CD4-positive, alpha-beta T cell (primary cell): ENCODE measurements at regions not wholly inside any gene's neighbourhood (a gene's known extent, or its start where the extent isn't known, plus 50 kb on each side); places are given as distances from the start of the nearest gene placed in this dataset.

Experiments
- ATAC-seq: fragments of 200-7000 bp; cut with Tn5 transposase; one replicate; pipeline ENCODE4 v1.10.0; 2022; ENCODE audit warnings: mild to moderate bottlenecking; ENCODE audit not compliant: poor library complexity
- CTCF ChIA-PET: fragments of 350-600 bp; sonication (Branson Sonifier 250); formaldehyde crosslinking; loops from one replicate; lab custom pipeline; 2021; ENCODE audit warnings: antibody characterized with exemption, inconsistent platforms; lab: Charles Lee
- POLR2A ChIA-PET: fragments of 350-600 bp; sonication (Branson Sonifier 250); formaldehyde crosslinking; loops from one replicate; lab custom pipeline; 2021; ENCODE audit warnings: antibody characterized with exemption, inconsistent platforms; lab: Charles Lee
- DNase-seq, 14 experiments: peaks; one replicate each; pipeline ENCODE4 v3.0.0-alpha.2; 2013 to 2020; ENCODE audit warnings: mixed read lengths in 2 of 14
- H3K27ac ChIP-seq, 2 donors: one replicate each; pipeline versions ENCODE4 v1.5.1 to v1.7.0; 2013; ENCODE audit warnings: low read length in 2 of 2, low read depth in 1 of 2, mild to moderate bottlenecking in 1 of 2
- H3K27me3 ChIP-seq, 2 experiments: 1 replicate in 1 of 2; 2 replicates in 1 of 2; pipeline versions ENCODE4 v1.6.1 to v1.7.0; 2013; ENCODE audit warnings: low read length in 2 of 2, control low read depth in 1 of 2, mild to moderate bottlenecking in 1 of 2, moderate library complexity in 1 of 2; ENCODE audit not compliant: insufficient read depth in 2 of 2, control insufficient read depth in 1 of 2
- H3K36me3 ChIP-seq: one replicate; pipeline ENCODE4 v1.6.1; 2013; ENCODE audit warnings: low read length, control low read depth; ENCODE audit not compliant: insufficient read depth
- H3K4me1 ChIP-seq: one replicate; pipeline ENCODE4 v1.6.1; 2013; ENCODE audit warnings: low read length, control low read depth; ENCODE audit not compliant: insufficient read depth
- H3K4me3 ChIP-seq: one replicate; pipeline ENCODE4 v1.5.1; 2013; ENCODE audit warnings: mild to moderate bottlenecking, low read length, moderate library complexity
- H3K9me3 ChIP-seq, 2 experiments: 1 replicate in 1 of 2; 2 replicates in 1 of 2; pipeline versions ENCODE4 v1.6.1 to v1.7.0; 2013; ENCODE audit warnings: low read length in 2 of 2, mild to moderate bottlenecking in 2 of 2, control low read depth in 1 of 2, moderate library complexity in 1 of 2; ENCODE audit not compliant: control insufficient read depth in 1 of 2, insufficient read depth in 1 of 2
- H3K27ac Mint-ChIP-seq: one replicate; pipeline ENCODE4 v1.8.0; 2020; ENCODE audit warnings: mixed read lengths
- H3K27me3 Mint-ChIP-seq: one replicate; pipeline ENCODE4 v1.8.0; 2021; ENCODE audit warnings: mixed read lengths
- H3K36me3 Mint-ChIP-seq: one replicate; pipeline ENCODE4 v1.8.0; 2021; ENCODE audit warnings: low read depth, mixed read lengths
- H3K4me1 Mint-ChIP-seq: one replicate; pipeline ENCODE4 v1.8.0; 2021; ENCODE audit warnings: low read depth, mixed read lengths
- H3K4me3 Mint-ChIP-seq: one replicate; pipeline ENCODE4 v1.8.0; 2020; ENCODE audit warnings: mild to moderate bottlenecking, mixed read lengths
- H3K9me3 Mint-ChIP-seq: one replicate; pipeline ENCODE4 v1.8.0; 2020; ENCODE audit warnings: mixed read lengths
- intact Hi-C, 2 experiments: fragments of 100-400 bp; cut with DNase I in 1 of 2; cut with micrococcal nuclease in 1 of 2; formaldehyde crosslinking; loops; one replicate each; pipeline versions ENCODE4 v1.15.1 to v1.9.0; 2023 to 2025; cut with DNase I, micrococcal nuclease
- TF ChIP-seq, protein P1 (sequence below): fragments of 200-600 bp; IDR thresholded peaks from one replicate; pipeline ENCODE4 v1.8.0; 2022; ENCODE audit warnings: antibody characterized with exemption, mild to moderate bottlenecking

DNA sequence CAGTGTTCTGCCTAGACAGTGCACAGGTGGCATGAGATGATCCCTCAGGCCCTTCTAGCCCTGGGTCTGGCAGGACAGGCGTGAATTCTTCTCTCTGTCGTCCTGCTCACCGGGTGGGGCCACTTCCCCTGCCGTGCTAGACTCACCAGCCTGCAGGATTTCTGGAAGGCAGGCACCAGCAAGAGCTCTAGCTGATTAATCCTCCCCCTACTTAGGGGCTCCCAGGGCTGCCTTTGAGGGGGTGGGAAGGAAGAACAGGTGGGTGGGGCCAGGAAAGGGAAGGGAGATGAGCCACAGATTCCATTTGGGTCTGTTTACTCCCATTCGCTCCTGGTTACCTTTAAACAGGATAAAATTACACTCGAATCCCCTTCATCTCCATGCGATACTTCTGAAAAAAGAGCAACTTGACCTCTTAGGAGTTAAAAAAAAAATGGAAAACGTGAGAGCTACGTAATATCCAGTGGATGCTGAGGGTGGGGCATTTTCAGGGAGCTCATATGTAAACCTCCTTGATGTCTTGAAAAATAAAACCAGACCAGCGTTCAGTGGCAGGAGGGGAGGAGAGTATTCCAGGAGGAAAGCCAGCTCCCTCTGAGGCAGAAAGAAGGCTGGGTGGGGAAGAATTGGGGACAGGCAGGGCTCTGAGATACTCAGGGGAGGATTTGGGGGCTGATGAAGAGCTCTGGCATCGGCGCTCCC, 665.5 kb downstream of the PTPRU start:
- Histone ChIP-seq H3K27ac (no peak overlapping the region), H3K9me3 (no peaks in the 10 kb centered on the region), H3K27me3 (peaks cover 2 to 5% of the 10 kb centered on the region in 2 experiments), H3K4me3 (no peak overlapping the region), H3K36me3 (no peaks in the 10 kb centered on the region), H3K4me1 (no peaks in the 10 kb centered on the region)
- DNase-seq, result no peak
- Mint-ChIP-seq H3K36me3 (no peaks in the 10 kb centered on the region), H3K27ac (no peak overlapping the region), H3K27me3 (peaks cover 25% of the 10 kb centered on the region), H3K4me1 (no peaks in the 10 kb centered on the region), H3K4me3 (no peak overlapping the region), H3K9me3 (no peaks in the 10 kb centered on the region)
- POLR2A ChIA-PET, result interaction anchor here (0.6 kb wide), 1 partner anchor 319 kb away, joined by 3 read pairs; no protein-coding TSS in a partner anchor
- ATAC-seq, result no peak
- CTCF ChIA-PET, result no interaction called here
- intact Hi-C loops, result no loop called here
- TF ChIP-seq, protein P1, sequence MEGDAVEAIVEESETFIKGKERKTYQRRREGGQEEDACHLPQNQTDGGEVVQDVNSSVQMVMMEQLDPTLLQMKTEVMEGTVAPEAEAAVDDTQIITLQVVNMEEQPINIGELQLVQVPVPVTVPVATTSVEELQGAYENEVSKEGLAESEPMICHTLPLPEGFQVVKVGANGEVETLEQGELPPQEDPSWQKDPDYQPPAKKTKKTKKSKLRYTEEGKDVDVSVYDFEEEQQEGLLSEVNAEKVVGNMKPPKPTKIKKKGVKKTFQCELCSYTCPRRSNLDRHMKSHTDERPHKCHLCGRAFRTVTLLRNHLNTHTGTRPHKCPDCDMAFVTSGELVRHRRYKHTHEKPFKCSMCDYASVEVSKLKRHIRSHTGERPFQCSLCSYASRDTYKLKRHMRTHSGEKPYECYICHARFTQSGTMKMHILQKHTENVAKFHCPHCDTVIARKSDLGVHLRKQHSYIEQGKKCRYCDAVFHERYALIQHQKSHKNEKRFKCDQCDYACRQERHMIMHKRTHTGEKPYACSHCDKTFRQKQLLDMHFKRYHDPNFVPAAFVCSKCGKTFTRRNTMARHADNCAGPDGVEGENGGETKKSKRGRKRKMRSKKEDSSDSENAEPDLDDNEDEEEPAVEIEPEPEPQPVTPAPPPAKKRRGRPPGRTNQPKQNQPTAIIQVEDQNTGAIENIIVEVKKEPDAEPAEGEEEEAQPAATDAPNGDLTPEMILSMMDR, result no peak

DNA sequence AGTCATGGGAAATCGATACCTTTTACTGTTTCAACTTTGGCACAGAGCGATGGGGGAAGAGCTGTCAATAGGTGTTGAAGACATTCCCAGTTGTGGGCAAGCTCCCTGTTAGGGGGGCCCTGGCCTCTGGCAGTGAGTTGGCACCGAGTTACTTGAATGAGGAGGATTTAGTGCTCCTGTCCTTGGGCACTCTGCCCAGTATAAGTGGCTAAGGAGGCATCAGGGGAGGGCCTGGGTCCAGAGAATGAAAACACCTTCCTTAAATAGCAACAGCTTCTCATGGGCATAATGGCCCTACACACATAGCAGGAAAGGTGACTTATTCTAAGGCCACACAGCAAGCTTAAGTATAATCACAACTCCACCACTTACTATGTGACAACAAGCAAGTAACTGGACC, 664.4 kb downstream of the PTPRU start:
- H3K4me3 Mint-ChIP-seq, result no peak overlapping the region
- Histone ChIP-seq H3K27ac (no peak overlapping the region), H3K27me3 (peaks cover 3 to 11% of the 10 kb centered on the region in 2 experiments), H3K4me3 (no peak overlapping the region), H3K4me1 (no peaks in the 10 kb centered on the region), H3K36me3 (no peaks in the 10 kb centered on the region), H3K9me3 (no peaks in the 10 kb centered on the region)
- intact Hi-C loops, result no loop called here
- CTCF ChIA-PET, result no interaction called here
- TF ChIP-seq, protein P1, result no peak
- no peak for ATAC-seq
- no peaks in the 10 kb centered on the region for H3K9me3 Mint-ChIP-seq
- DNase-seq, result no peak
- H3K36me3 Mint-ChIP-seq, result no peaks in the 10 kb centered on the region
- no peaks in the 10 kb centered on the region for H3K4me1 Mint-ChIP-seq
- POLR2A ChIA-PET, result no interaction called here
- peaks cover 35% of the 10 kb centered on the region for H3K27me3 Mint-ChIP-seq
- H3K27ac Mint-ChIP-seq, result no peak overlapping the region

DNA sequence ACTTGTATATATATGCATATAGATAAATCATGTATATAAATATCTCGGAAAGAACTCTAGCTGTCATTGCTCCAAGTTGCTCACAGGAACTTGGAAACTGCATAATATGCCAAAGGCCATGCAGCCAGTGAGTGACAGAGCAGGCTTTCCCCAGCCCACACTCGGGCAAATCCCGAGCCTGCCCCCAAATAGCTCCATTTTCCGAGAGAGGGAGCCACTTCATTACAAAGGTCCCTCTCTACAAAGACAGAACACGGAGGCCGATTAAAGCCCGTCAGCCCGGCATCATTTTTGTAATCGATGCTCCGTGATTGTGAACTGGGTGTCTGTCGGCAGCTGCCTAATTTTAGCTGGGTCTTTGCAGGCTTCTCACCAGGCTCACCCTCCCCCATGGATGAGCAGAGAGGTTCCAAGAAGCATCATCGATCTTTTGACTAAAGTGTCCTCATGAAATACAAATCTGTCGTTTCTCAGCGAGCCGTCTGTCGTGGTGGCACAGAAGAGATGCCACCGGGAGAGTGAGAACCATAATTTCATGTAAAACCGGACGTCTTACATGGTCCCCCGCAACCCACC, 663.9 kb downstream of the PTPRU start:
- Histone ChIP-seq H3K27me3 (peaks cover 6 to 16% of the 10 kb centered on the region in 2 experiments), H3K27ac (no peak overlapping the region), H3K4me3 (no peak overlapping the region), H3K36me3 (no peaks in the 10 kb centered on the region), H3K9me3 (no peaks in the 10 kb centered on the region), H3K4me1 (no peaks in the 10 kb centered on the region)
- no peaks in the 10 kb centered on the region for H3K36me3 Mint-ChIP-seq
- TF ChIP-seq, protein P1, result no peak
- POLR2A ChIA-PET, result no interaction called here
- ATAC-seq (no peak), DNase-seq (no peak)
- H3K4me3 Mint-ChIP-seq, result no peak overlapping the region
- H3K9me3 Mint-ChIP-seq, result no peaks in the 10 kb centered on the region
- no peaks in the 10 kb centered on the region for H3K4me1 Mint-ChIP-seq
- peaks cover 40% of the 10 kb centered on the region for H3K27me3 Mint-ChIP-seq
- intact Hi-C loops, result no loop called here
- CTCF ChIA-PET, result no interaction called here
- no peak overlapping the region for H3K27ac Mint-ChIP-seq
